GM21526 (cell line): ENCODE measurements at regions not wholly inside any gene's neighbourhood (a gene's known extent, or its start where the extent isn't known, plus 50 kb on each side); places are given as distances from the start of the nearest gene placed in this dataset.
"Not testable (repeated sequence)": the region's sequence is repeated elsewhere in the genome, so short reads cannot be mapped to it uniquely, and the experiment has no call there.

Source experiments
- ATAC-seq: cut with Tn5 transposase; IDR thresholded peaks from one replicate; pipeline ENCODE4 v1.9.1; 2021; ENCODE audit warnings: moderate library complexity; ENCODE audit not compliant: unreplicated experiment, low FRiP score

GRCh38 chr2:176423819-176424218, 154.6 kb downstream of the MTX2 start:
- ATAC-seq, result no peak

DNA sequence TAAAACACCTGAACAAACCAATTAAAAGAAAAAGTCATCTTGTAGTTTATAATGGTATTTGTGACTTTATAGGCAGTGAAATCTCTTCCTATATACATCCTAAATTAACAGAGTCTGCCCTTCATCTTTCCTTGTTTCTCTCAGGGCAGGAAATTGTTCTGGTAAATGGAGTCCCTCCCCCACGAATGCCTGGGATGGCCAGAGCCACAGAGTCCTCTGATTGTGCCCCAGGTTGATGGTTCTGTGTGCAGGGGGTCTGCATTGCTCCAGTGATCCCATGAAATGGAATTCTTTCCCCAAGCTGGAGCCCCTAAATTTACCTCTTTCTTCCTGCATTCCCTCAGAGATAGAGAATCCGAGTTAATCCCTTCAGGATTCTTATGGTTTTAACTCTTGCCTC, 155.5 kb downstream of the MTX2 start:
- ATAC-seq, result no peak

DNA sequence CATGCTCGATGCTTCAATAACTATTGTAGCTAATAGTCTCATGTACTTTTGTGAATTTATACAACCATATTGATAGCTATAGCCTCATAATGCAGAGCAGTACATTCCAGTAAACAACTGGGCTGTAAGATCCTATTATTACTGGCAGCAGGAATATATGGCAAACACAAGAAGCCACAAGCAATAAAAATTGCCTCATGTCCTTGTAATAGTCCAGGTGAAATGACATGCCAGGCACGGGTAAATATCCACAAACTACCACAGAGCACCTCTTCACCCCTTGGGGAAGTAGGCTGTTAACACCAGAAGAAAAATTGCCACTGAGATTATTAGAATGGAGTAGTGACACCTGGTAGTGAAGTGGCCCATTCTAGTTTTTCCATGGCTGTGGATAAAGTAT, 158.3 kb downstream of the MTX2 start:
- no peak for ATAC-seq

- ATAC-seq, result not testable (repeated sequence)
Measured at GRCh38 chr2:176428944-176429469, 159.8 kb downstream of the MTX2 start.

DNA sequence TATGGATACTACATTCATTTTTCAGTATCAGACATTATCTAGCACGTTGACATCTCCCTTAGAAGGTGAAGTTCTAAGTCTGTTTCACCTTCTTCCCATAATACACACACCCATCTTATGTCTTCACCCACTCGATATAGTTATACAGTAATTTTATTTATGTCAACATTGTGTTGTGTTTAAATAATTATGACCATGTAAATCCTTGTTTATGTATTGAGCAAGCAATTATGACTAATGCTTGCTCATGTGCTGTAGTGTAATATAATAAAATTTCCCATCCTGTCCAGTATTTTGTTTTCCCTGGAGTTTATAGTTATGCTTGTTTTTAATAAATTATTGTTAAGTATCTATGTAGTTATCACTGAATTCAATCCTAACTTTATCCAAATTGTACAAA, 163.2 kb downstream of the MTX2 start:
- ATAC-seq, result no peak

DNA sequence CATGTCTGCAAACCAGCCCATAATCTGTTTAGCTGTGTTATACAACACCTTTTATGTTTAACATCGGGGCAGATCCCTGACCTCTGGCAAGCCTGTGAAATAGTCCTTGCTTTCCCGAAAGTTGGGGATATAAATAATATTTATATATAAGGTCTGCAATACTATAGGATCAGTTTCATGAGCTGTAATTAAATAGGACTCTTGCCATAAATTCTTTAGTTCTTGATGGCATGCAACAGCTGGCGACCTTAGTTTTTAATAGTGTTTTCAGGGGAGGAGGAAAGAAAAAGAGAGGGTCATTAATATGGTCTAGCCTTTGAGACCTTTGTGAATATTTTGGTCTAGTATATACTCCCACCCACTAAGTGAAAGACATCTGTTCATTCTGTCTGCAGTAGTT, 166.5 kb downstream of the MTX2 start:
- ATAC-seq, result no peak

DNA sequence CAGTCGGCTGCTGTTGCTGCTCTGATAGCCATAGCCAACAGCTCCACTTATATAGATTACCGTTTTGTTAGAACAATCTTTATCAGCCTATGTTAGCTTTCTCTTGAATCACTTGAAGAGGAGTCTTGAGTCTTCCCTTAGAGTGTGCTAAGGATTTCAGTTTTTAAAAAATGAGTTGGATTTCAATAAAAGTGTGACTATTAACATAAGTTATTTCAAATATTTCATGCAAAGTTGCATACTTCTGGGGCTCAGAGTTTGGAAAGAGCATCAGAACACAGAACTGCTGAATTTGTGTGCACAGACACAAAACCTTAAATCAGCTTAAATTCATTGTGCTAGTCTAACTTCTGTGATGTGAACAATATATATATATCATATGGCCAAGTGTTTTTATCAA, 174.7 kb downstream of the MTX2 start:
- ATAC-seq, result no peak

DNA sequence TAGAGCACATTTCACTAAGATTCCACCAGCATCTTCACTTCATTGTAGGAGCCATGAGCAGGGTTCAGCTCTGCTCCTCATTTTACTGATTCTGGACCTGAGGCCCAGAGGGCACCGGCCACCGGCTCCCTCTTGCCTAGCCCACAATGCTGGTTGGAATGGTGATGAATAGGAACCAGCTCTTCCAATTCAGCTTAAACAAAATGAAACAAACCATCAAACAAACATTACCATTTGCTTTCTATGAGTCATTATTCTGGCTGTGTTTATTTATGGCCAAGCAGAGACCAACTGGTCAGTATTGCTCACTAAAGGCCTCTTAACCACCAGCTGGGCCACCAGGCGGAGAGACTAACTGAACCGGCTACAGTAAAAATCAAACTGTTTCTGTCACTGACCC, 176.7 kb downstream of the MTX2 start:
- ATAC-seq, result no peak

GRCh38 chr2:176446718-176447414, 177.6 kb downstream of the MTX2 start:
- ATAC-seq, result no peak

DNA sequence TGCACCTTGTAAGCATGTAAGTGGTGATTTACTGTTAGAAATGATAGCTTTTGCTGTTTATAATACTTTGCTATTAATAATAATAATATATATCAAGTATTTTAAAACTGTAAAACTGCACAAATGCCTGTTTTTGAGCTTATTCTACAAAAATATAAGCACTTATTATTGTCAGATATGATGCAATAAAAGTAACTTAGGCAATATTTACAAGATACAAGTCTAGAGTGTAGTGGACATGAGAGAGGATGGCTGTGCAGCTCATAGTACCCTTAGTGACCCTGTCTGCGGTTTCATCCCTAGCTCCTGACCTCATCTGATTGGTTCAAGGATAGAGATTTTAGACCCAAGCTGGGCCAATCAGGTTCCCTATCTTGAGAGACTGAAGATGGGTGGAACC, 178.4 kb downstream of the MTX2 start:
- ATAC-seq, result no peak

GRCh38 chr2:176449852-176450251, 180.6 kb downstream of the MTX2 start:
- no peak for ATAC-seq

- no peak for ATAC-seq
Measured at GRCh38 chr2:176453784-176454183, 184.5 kb downstream of the MTX2 start.

- no peak for ATAC-seq
Measured at GRCh38 chr2:176454893-176455815, 185.9 kb downstream of the MTX2 start.

GRCh38 chr2:176455816-176456291, 186.6 kb downstream of the MTX2 start:
- ATAC-seq, result no peak

- ATAC-seq, result no peak
Measured at GRCh38 chr2:176457481-176457880, 188.2 kb downstream of the MTX2 start.

- ATAC-seq, result no peak
Measured at GRCh38 chr2:176461098-176461808, 192.0 kb downstream of the MTX2 start.

DNA sequence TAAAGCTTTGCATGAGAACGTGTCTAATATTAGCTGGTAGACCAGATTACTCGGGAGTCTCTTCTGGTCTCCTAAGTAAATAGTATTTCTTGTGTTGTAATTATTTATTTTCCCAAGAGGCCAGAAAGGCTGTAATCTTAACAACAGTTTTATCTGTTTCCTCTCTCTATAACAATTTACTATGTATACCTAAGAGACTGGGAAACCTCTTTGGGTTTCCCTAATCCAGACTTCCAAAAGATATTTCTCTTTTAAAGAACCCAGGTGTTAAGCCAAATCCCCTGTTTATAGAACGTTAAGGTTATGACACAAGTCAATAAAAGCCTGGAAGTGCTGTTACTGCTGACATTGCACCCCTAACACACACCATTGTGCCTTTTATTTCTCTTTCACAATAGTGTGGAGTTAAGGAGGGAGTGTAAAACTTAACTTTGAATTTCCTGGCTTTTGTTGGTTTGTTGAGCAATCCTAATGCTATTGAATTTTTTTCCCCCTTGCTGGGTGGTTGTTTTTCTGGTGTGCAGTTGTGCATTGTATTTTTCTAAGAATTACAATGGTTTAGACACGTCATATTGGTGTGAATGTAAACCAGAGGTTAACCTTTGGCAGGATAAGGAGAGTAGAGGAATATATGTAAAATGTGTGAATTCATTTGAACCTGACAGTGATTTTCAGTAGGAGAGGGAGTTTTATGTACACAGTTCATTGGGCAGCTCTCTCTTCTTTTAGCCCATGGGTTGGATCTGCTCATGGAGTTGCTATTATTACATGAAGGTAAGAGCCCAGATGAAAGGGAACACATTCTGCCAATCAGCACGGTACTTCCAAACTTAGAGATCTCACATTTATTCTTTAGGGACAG, 192.8 kb downstream of the MTX2 start:
- ATAC-seq, result no peak

DNA sequence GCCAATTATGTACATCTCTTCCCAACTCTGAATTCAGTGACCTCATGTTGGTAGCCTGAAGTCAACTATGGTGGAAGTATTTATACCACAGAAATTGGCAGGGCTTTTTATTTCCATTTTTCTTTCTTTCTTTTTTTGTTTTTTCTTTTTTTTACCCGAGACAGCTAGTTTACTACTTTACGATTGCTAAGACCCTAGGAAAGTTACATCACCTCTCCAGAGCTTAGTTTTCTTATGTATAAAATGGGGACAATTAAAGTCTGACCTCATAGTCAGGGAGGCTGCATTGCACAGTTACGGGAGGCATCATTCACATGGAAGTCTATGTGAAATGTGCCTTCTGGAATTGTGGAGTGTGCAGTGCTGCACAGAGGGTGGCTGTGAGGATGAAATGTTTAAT, 194.3 kb downstream of the MTX2 start:
- no peak for ATAC-seq

DNA sequence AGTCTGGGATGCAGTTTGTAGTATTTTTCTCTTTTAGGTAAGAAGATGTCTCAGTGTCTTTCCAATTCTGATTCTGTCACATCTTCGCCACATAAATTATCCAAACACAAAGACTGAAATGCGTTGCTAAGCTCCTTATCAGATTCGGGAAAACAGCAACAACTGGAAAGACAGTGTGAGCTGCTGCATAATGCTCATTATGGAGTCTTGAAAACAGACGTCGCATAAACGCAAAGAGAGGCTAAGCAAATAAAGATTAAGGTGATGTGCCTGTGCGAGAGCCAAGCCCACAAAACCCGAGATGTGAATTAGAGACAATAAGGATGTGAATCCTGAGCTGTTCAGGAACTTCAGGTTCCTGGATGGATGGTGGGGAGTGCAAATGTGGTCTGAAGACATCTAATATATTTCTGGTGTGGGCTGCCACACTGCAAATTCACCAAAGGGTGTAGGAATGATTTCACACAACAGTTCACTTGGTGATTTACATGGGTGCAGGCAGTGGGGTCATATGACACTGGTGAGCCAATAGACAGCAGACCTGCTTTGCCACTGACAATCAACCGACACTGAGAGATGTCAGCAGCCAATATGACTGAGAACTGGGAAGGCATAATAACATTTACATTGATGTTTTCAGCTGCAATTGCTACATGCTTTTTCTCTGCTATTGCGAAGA, 195.8 kb downstream of the MTX2 start:
- ATAC-seq, result no peak
